Vagina (tissue), 2 donors: ENCODE measurements at regions not wholly inside any gene's neighbourhood (a gene's known extent, or its start where the extent isn't known, plus 50 kb on each side); places are given as distances from the start of the nearest gene placed in this dataset.

Source experiments
- CTCF ChIP-seq, 3 experiments: fragments of 450-650 bp in 2 of 3; fragments of 200-600 bp in 1 of 3; sonication (generic) in 1 of 3; IDR thresholded peaks; one replicate each; pipeline ENCODE4 v1.5.1; 2017 to 2019; ENCODE audit warnings: antibody characterized with exemption in 3 of 3, mild to moderate bottlenecking in 2 of 3, moderate library complexity in 2 of 3
- POLR2AphosphoS5 ChIP-seq, 2 donors: sonication (generic); formaldehyde crosslinking; IDR thresholded peaks; one replicate each; pipeline ENCODE4 v1.9.0; 2017; ENCODE audit warnings: antibody characterized with exemption in 2 of 2, mild to moderate bottlenecking in 2 of 2, low read depth in 1 of 2; ENCODE audit not compliant: insufficient read depth in 1 of 2

GRCh38 chr1:95733671-95734070, 499.7 kb downstream of the RWDD3 start:
- TF ChIP-seq CTCF (IDR thresholded peaks at IDR 0.05): no peak
- TF ChIP-seq POLR2AphosphoS5 (IDR thresholded peaks at IDR 0.05; ENCODE audit: insufficient read depth in 1 of 2, low read depth in 1 of 2): no peak
